ENCODE measurements at regions not wholly inside any gene's neighbourhood (a gene's known extent, or its start where the extent isn't known, plus 50 kb on each side); places are given as distances from the start of the nearest gene placed in this dataset.

- Histone ChIP-seq H3K4me1 (ENCODE audit: control insufficient read depth in 1 of 2, extremely low read depth in 1 of 2, insufficient read depth in 2 of 2, low read length in 2 of 2) (no peaks in the 10 kb centered on the region), H3K4me3 (ENCODE audit: control insufficient read depth in 1 of 2, extremely low read depth in 1 of 2, low read length in 1 of 2) (no peak overlapping the region), H3K9me3 (no peaks in the 10 kb centered on the region), H3K27me3 (replicated peaks in 1 of 2; ENCODE audit: control insufficient read depth in 2 of 2, extremely low read depth in 1 of 2, insufficient read depth in 2 of 2, low read length in 1 of 2) (no peaks in the 10 kb centered on the region), H3K27ac (ENCODE audit: low read length) (no peak overlapping the region), H3K36me3 (ENCODE audit: control insufficient read depth in 2 of 2, extremely low read depth in 1 of 2, insufficient read depth in 1 of 2, low read length in 1 of 2) (no peaks in the 10 kb centered on the region)
- Mint-ChIP-seq H3K36me3 (no peaks in the 10 kb centered on the region), H3K27ac (no peak overlapping the region), H3K4me3 (no peak overlapping the region), H3K4me1 (no peaks in the 10 kb centered on the region), H3K27me3 (no peaks in the 10 kb centered on the region), H3K9me3 (peaks cover 3 to 19% (median 13%) of the 10 kb centered on the region in 3 donors)
- POLR2A ChIA-PET = no interaction called here
- no peak for DNase-seq
- ATAC-seq (replicated peaks in 1 of 4) = no peak
- CTCF ChIA-PET = no interaction called here
Measured at GRCh38 chr4:35238793-35239192, 1005.5 kb downstream of the ARAP2 start.

GRCh38 chr4:35246493-35246892 is 997.8 kb downstream of the ARAP2 start:
- DNase-seq (no peak), ATAC-seq (replicated peaks in 1 of 4) (no peak)
- H3K9me3 Mint-ChIP-seq = peaks cover 5 to 13% (median 8%) of the 10 kb centered on the region in 3 donors
- no peaks in the 10 kb centered on the region for H3K4me1 Mint-ChIP-seq
- Histone ChIP-seq H3K36me3 (ENCODE audit: control insufficient read depth in 2 of 2, extremely low read depth in 1 of 2, insufficient read depth in 1 of 2, low read length in 1 of 2) (no peaks in the 10 kb centered on the region), H3K9me3 (no peaks in the 10 kb centered on the region), H3K4me3 (ENCODE audit: control insufficient read depth in 1 of 2, extremely low read depth in 1 of 2, low read length in 1 of 2) (no peak overlapping the region), H3K27ac (ENCODE audit: low read length) (no peak overlapping the region), H3K27me3 (replicated peaks in 1 of 2; ENCODE audit: control insufficient read depth in 2 of 2, extremely low read depth in 1 of 2, insufficient read depth in 2 of 2, low read length in 1 of 2) (no peaks in the 10 kb centered on the region), H3K4me1 (ENCODE audit: control insufficient read depth in 1 of 2, extremely low read depth in 1 of 2, insufficient read depth in 2 of 2, low read length in 2 of 2) (no peaks in the 10 kb centered on the region)
- no peaks in the 10 kb centered on the region for H3K27me3 Mint-ChIP-seq
- H3K36me3 Mint-ChIP-seq = no peaks in the 10 kb centered on the region
- H3K27ac Mint-ChIP-seq = no peak overlapping the region
- WGBS (ENCODE audit: insufficient coverage) = no CpG with 5 or more reads among the region's 1 CpG
- ChIA-PET CTCF (no interaction called here), POLR2A (interaction anchor here in 1 of 2 donors (0.7 kb wide), 1 partner anchor 448 kb away, joined by 5 read pairs; no protein-coding TSS in a partner anchor)
- H3K4me3 Mint-ChIP-seq = no peak overlapping the region

GRCh38 chr4:35247047-35247446 is 997.3 kb downstream of the ARAP2 start:
- H3K27me3 Mint-ChIP-seq = no peaks in the 10 kb centered on the region
- no peak overlapping the region for H3K4me3 Mint-ChIP-seq
- no peaks in the 10 kb centered on the region for H3K4me1 ChIP-seq (ENCODE audit: control insufficient read depth in 1 of 2, extremely low read depth in 1 of 2, insufficient read depth in 2 of 2, low read length in 2 of 2)
- H3K36me3 Mint-ChIP-seq = no peaks in the 10 kb centered on the region
- peaks cover 5 to 13% (median 8%) of the 10 kb centered on the region in 3 donors for H3K9me3 Mint-ChIP-seq
- no peak overlapping the region for H3K27ac ChIP-seq (ENCODE audit: low read length)
- H3K36me3 ChIP-seq (ENCODE audit: control insufficient read depth in 2 of 2, extremely low read depth in 1 of 2, insufficient read depth in 1 of 2, low read length in 1 of 2) = no peaks in the 10 kb centered on the region
- H3K4me3 ChIP-seq (ENCODE audit: control insufficient read depth in 1 of 2, extremely low read depth in 1 of 2, low read length in 1 of 2) = no peak overlapping the region
- H3K9me3 ChIP-seq = no peaks in the 10 kb centered on the region
- no peaks in the 10 kb centered on the region for H3K27me3 ChIP-seq (replicated peaks in 1 of 2; ENCODE audit: control insufficient read depth in 2 of 2, extremely low read depth in 1 of 2, insufficient read depth in 2 of 2, low read length in 1 of 2)
- H3K4me1 Mint-ChIP-seq = no peaks in the 10 kb centered on the region
- ATAC-seq (replicated peaks in 1 of 4) (no peak), DNase-seq (no peak)
- POLR2A ChIA-PET = no interaction called here
- CTCF ChIA-PET = no interaction called here
- no CpG with 5 or more reads among the region's 3 CpGs for WGBS (ENCODE audit: insufficient coverage)
- H3K27ac Mint-ChIP-seq = no peak overlapping the region

GRCh38 chr4:35250331-35250730 is 994.0 kb downstream of the ARAP2 start:
- ChIA-PET POLR2A (no interaction called here), CTCF (no interaction called here)
- Histone ChIP-seq H3K4me1 (ENCODE audit: control insufficient read depth in 1 of 2, extremely low read depth in 1 of 2, insufficient read depth in 2 of 2, low read length in 2 of 2) (no peaks in the 10 kb centered on the region), H3K27ac (ENCODE audit: low read length) (no peak overlapping the region), H3K36me3 (ENCODE audit: control insufficient read depth in 2 of 2, extremely low read depth in 1 of 2, insufficient read depth in 1 of 2, low read length in 1 of 2) (no peaks in the 10 kb centered on the region), H3K9me3 (no peaks in the 10 kb centered on the region), H3K27me3 (replicated peaks in 1 of 2; ENCODE audit: control insufficient read depth in 2 of 2, extremely low read depth in 1 of 2, insufficient read depth in 2 of 2, low read length in 1 of 2) (no peaks in the 10 kb centered on the region), H3K4me3 (ENCODE audit: control insufficient read depth in 1 of 2, extremely low read depth in 1 of 2, low read length in 1 of 2) (no peak overlapping the region)
- H3K36me3 Mint-ChIP-seq = no peaks in the 10 kb centered on the region
- no peaks in the 10 kb centered on the region for H3K4me1 Mint-ChIP-seq
- no peak overlapping the region for H3K4me3 Mint-ChIP-seq
- ATAC-seq (replicated peaks in 1 of 4) (no peak), DNase-seq (no peak)
- no peaks in the 10 kb centered on the region for H3K27me3 Mint-ChIP-seq
- peaks cover 0 to 5% (median 0%) of the 10 kb centered on the region in 3 donors for H3K9me3 Mint-ChIP-seq
- H3K27ac Mint-ChIP-seq = no peak overlapping the region

- ChIA-PET POLR2A (no interaction called here), CTCF (no interaction called here)
- no peaks in the 10 kb centered on the region for H3K4me1 Mint-ChIP-seq
- H3K36me3 ChIP-seq (ENCODE audit: control insufficient read depth in 2 of 2, extremely low read depth in 1 of 2, insufficient read depth in 1 of 2, low read length in 1 of 2) = no peaks in the 10 kb centered on the region
- no peaks in the 10 kb centered on the region for H3K27me3 ChIP-seq (replicated peaks in 1 of 2; ENCODE audit: control insufficient read depth in 2 of 2, extremely low read depth in 1 of 2, insufficient read depth in 2 of 2, low read length in 1 of 2)
- H3K27me3 Mint-ChIP-seq = no peaks in the 10 kb centered on the region
- ATAC-seq (replicated peaks in 1 of 4) (no peak), DNase-seq (no peak)
- no CpG with 5 or more reads among the region's 1 CpG for WGBS (ENCODE audit: insufficient coverage)
- no peaks in the 10 kb centered on the region for H3K36me3 Mint-ChIP-seq
- no peak overlapping the region for H3K27ac ChIP-seq (ENCODE audit: low read length)
- no peak overlapping the region for H3K4me3 Mint-ChIP-seq
- no peak overlapping the region for H3K4me3 ChIP-seq (ENCODE audit: control insufficient read depth in 1 of 2, extremely low read depth in 1 of 2, low read length in 1 of 2)
- H3K4me1 ChIP-seq (ENCODE audit: control insufficient read depth in 1 of 2, extremely low read depth in 1 of 2, insufficient read depth in 2 of 2, low read length in 2 of 2) = no peaks in the 10 kb centered on the region
- no peaks in the 10 kb centered on the region for H3K9me3 ChIP-seq
- H3K9me3 Mint-ChIP-seq = peaks cover 0 to 5% (median 0%) of the 10 kb centered on the region in 3 donors
- no peak overlapping the region for H3K27ac Mint-ChIP-seq
Measured at GRCh38 chr4:35250761-35251160, 993.6 kb downstream of the ARAP2 start.

- no peak for DNase-seq
- ChIA-PET CTCF (interaction anchor here in 1 of 2 donors (0.6 kb wide), 1 partner anchor 69 kb away, joined by 3 read pairs; no protein-coding TSS in a partner anchor), POLR2A (no interaction called here)
- Histone ChIP-seq H3K27me3 (replicated peaks in 1 of 2; ENCODE audit: control insufficient read depth in 2 of 2, extremely low read depth in 1 of 2, insufficient read depth in 2 of 2, low read length in 1 of 2) (no peaks in the 10 kb centered on the region), H3K4me1 (ENCODE audit: control insufficient read depth in 1 of 2, extremely low read depth in 1 of 2, insufficient read depth in 2 of 2, low read length in 2 of 2) (no peaks in the 10 kb centered on the region), H3K9me3 (no peaks in the 10 kb centered on the region), H3K4me3 (ENCODE audit: control insufficient read depth in 1 of 2, extremely low read depth in 1 of 2, low read length in 1 of 2) (no peak overlapping the region), H3K36me3 (ENCODE audit: control insufficient read depth in 2 of 2, extremely low read depth in 1 of 2, insufficient read depth in 1 of 2, low read length in 1 of 2) (no peaks in the 10 kb centered on the region), H3K27ac (ENCODE audit: low read length) (no peak overlapping the region)
- Mint-ChIP-seq H3K27me3 (no peaks in the 10 kb centered on the region), H3K36me3 (no peaks in the 10 kb centered on the region), H3K4me1 (no peaks in the 10 kb centered on the region), H3K4me3 (no peak overlapping the region), H3K9me3 (peaks cover 0 to 6% (median 0%) of the 10 kb centered on the region in 3 donors), H3K27ac (no peak overlapping the region)
- no peak for ATAC-seq (replicated peaks in 1 of 4)
- WGBS (ENCODE audit: insufficient coverage) = no CpG with 5 or more reads among the region's 1 CpG
Measured at GRCh38 chr4:35252071-35252470, 992.2 kb downstream of the ARAP2 start.

GRCh38 chr4:35252866-35253265 is 991.4 kb downstream of the ARAP2 start:
- Histone ChIP-seq H3K27ac (ENCODE audit: low read length) (no peak overlapping the region), H3K4me3 (ENCODE audit: control insufficient read depth in 1 of 2, extremely low read depth in 1 of 2, low read length in 1 of 2) (no peak overlapping the region), H3K4me1 (ENCODE audit: control insufficient read depth in 1 of 2, extremely low read depth in 1 of 2, insufficient read depth in 2 of 2, low read length in 2 of 2) (no peaks in the 10 kb centered on the region), H3K36me3 (ENCODE audit: control insufficient read depth in 2 of 2, extremely low read depth in 1 of 2, insufficient read depth in 1 of 2, low read length in 1 of 2) (no peaks in the 10 kb centered on the region), H3K9me3 (no peaks in the 10 kb centered on the region), H3K27me3 (replicated peaks in 1 of 2; ENCODE audit: control insufficient read depth in 2 of 2, extremely low read depth in 1 of 2, insufficient read depth in 2 of 2, low read length in 1 of 2) (no peaks in the 10 kb centered on the region)
- Mint-ChIP-seq H3K27ac (no peak overlapping the region), H3K4me1 (no peaks in the 10 kb centered on the region), H3K36me3 (no peaks in the 10 kb centered on the region), H3K27me3 (no peaks in the 10 kb centered on the region), H3K9me3 (peaks cover 0 to 13% (median 0%) of the 10 kb centered on the region in 3 donors), H3K4me3 (no peak overlapping the region)
- CTCF ChIA-PET = no interaction called here
- ATAC-seq (replicated peaks in 1 of 4) (no peak), DNase-seq (no peak)
- POLR2A ChIA-PET = no interaction called here
- WGBS (ENCODE audit: insufficient coverage) = no CpG with 5 or more reads among the region's 3 CpGs
